Neural progenitor cell (in vitro differentiated cells): ENCODE measurements at regions not wholly inside any gene's neighbourhood (a gene's known extent, or its start where the extent isn't known, plus 50 kb on each side); places are given as distances from the start of the nearest gene placed in this dataset.
"Not testable (repeated sequence)": the region's sequence is repeated elsewhere in the genome, so short reads cannot be mapped to it uniquely, and the experiment has no call there.

Experiments
- EZH2 ChIP-seq: fragments of 200-600 bp; sonication (generic); IDR thresholded peaks from 2 replicates; pipeline ENCODE4 v1.6.1; 2017; ENCODE audit warnings: antibody characterized with exemption, mild to moderate bottlenecking, moderate library complexity
- TF ChIP-seq, protein P1 (sequence below): fragments of 200-600 bp; sonication (generic); IDR thresholded peaks from 2 replicates; pipeline ENCODE4 v1.5.1; 2017; ENCODE audit warnings: antibody characterized with exemption, mild to moderate bottlenecking

DNA sequence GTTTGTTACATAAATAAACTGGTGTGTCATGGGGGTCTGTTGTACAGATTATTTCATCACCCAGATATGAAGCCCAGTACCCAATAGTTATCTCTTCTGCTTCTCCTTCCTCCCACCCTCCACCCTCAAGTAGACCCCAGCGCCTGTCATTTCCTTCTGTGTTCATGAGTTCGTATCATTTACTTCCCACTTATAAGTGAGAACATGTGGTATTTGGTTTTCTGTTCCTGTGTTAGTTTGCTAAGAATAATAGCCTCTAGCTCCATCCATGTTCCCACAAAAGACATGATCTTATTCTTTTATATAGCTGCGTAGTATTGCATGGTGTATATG is 185.4 kb downstream of the PSMG1 start:
- TF ChIP-seq, protein P1, sequence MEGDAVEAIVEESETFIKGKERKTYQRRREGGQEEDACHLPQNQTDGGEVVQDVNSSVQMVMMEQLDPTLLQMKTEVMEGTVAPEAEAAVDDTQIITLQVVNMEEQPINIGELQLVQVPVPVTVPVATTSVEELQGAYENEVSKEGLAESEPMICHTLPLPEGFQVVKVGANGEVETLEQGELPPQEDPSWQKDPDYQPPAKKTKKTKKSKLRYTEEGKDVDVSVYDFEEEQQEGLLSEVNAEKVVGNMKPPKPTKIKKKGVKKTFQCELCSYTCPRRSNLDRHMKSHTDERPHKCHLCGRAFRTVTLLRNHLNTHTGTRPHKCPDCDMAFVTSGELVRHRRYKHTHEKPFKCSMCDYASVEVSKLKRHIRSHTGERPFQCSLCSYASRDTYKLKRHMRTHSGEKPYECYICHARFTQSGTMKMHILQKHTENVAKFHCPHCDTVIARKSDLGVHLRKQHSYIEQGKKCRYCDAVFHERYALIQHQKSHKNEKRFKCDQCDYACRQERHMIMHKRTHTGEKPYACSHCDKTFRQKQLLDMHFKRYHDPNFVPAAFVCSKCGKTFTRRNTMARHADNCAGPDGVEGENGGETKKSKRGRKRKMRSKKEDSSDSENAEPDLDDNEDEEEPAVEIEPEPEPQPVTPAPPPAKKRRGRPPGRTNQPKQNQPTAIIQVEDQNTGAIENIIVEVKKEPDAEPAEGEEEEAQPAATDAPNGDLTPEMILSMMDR = not testable (repeated sequence)
- not testable (repeated sequence) for TF ChIP-seq EZH2
